GM19043 (cell line): ENCODE measurements at regions not wholly inside any gene's neighbourhood (a gene's known extent, or its start where the extent isn't known, plus 50 kb on each side); places are given as distances from the start of the nearest gene placed in this dataset.

ENCODE experiments used
- ATAC-seq: cut with Tn5 transposase; IDR thresholded peaks from one replicate; pipeline ENCODE4 v1.9.1; 2021; ENCODE audit warnings: low read depth; ENCODE audit not compliant: unreplicated experiment

- no peak for ATAC-seq
Observed at GRCh38 chr2:15802657-15803542, 137.4 kb upstream of the MYCN start.

GRCh38 chr2:15803543-15804245 lies 136.7 kb upstream of the MYCN start:
- no peak for ATAC-seq

GRCh38 chr2:15804246-15804619 lies 136.1 kb upstream of the MYCN start:
- no peak for ATAC-seq

- no peak for ATAC-seq
Observed at GRCh38 chr2:15804691-15805090, 135.7 kb upstream of the MYCN start.

- no peak for ATAC-seq
Observed at GRCh38 chr2:15805206-15805605, 135.1 kb upstream of the MYCN start.

- ATAC-seq = no peak
Observed at GRCh38 chr2:15805772-15806171, 134.6 kb upstream of the MYCN start.

GRCh38 chr2:15806801-15807417 lies 133.4 kb upstream of the MYCN start:
- ATAC-seq = no peak

GRCh38 chr2:15807418-15808203 lies 132.7 kb upstream of the MYCN start:
- no peak for ATAC-seq

GRCh38 chr2:15808204-15808910 lies 132.0 kb upstream of the MYCN start:
- ATAC-seq = no peak

- no peak for ATAC-seq
Observed at GRCh38 chr2:15808944-15809343, 131.4 kb upstream of the MYCN start.

- ATAC-seq = no peak
Observed at GRCh38 chr2:15809404-15809803, 130.9 kb upstream of the MYCN start.

GRCh38 chr2:15810477-15811150 lies 129.7 kb upstream of the MYCN start:
- no peak for ATAC-seq

- no peak for ATAC-seq
Observed at GRCh38 chr2:15811367-15811766, 129.0 kb upstream of the MYCN start.

GRCh38 chr2:15812187-15812780 lies 128.1 kb upstream of the MYCN start:
- no peak for ATAC-seq

GRCh38 chr2:15813481-15814266 lies 126.7 kb upstream of the MYCN start:
- no peak for ATAC-seq

- ATAC-seq = no peak
Observed at GRCh38 chr2:15814403-15814802, 125.9 kb upstream of the MYCN start.

- ATAC-seq = no peak
Observed at GRCh38 chr2:15814946-15815345, 125.4 kb upstream of the MYCN start.

GRCh38 chr2:15816226-15816625 lies 124.1 kb upstream of the MYCN start:
- no peak for ATAC-seq
